CD4-positive, CD25-positive, alpha-beta regulatory T cell (primary cell): ENCODE measurements at regions not wholly inside any gene's neighbourhood (a gene's known extent, or its start where the extent isn't known, plus 50 kb on each side); places are given as distances from the start of the nearest gene placed in this dataset.
"Not testable (repeated sequence)": the region's sequence is repeated elsewhere in the genome, so short reads cannot be mapped to it uniquely, and the experiment has no call there.

Experiments used
- ATAC-seq, 2 donors: fragments of 150-1000 bp; cut with Tn5 transposase; one replicate each; pipeline ENCODE4 v1.10.0; 2021; ENCODE audit warnings: low read depth in 2 of 2, moderate number of reproducible peaks in 2 of 2, moderate library complexity in 1 of 2
- DNase-seq, 3 donors: peaks; one replicate each; pipeline versions ENCODE4 v3.0.0 to v3.0.0-alpha.2; 2012 to 2022; ENCODE audit warnings: mixed read lengths in 1 of 3
- H3K27ac ChIP-seq: one replicate; pipeline ENCODE4 v1.7.0; 2013; ENCODE audit warnings: mild to moderate bottlenecking, low read length; ENCODE audit not compliant: insufficient read depth, poor library complexity, severe bottlenecking
- H3K27me3 ChIP-seq: one replicate; pipeline ENCODE4 v1.7.0; 2013; ENCODE audit warnings: low read length; ENCODE audit not compliant: control insufficient read depth, insufficient read depth
- H3K36me3 ChIP-seq: one replicate; pipeline ENCODE4 v1.7.0; 2013; ENCODE audit warnings: mild to moderate bottlenecking, low read length, moderate library complexity; ENCODE audit not compliant: control insufficient read depth, insufficient read depth
- H3K4me1 ChIP-seq: 2 replicates; pipeline ENCODE4 v1.7.0; 2013; ENCODE audit warnings: mild to moderate bottlenecking, low read length; ENCODE audit not compliant: insufficient read depth, control insufficient read depth, poor library complexity, severe bottlenecking
- H3K4me3 ChIP-seq: one replicate; pipeline ENCODE4 v1.7.0; 2013; ENCODE audit warnings: low read depth, mild to moderate bottlenecking, low read length, moderate library complexity
- H3K9me3 ChIP-seq, 2 experiments: 1 replicate in 1 of 2; 2 replicates in 1 of 2; pipeline ENCODE4 v1.7.0; 2013; ENCODE audit warnings: low read length in 2 of 2, mild to moderate bottlenecking in 1 of 2, moderate library complexity in 1 of 2; ENCODE audit not compliant: control insufficient read depth in 2 of 2
- H3K27ac Mint-ChIP-seq, 3 donors: one replicate each; pipeline ENCODE4 v1.8.0; 2020 to 2022; ENCODE audit warnings: mild to moderate bottlenecking in 3 of 3, mixed read lengths in 3 of 3, moderate library complexity in 2 of 3
- H3K27me3 Mint-ChIP-seq: one replicate; pipeline ENCODE4 v1.8.0; 2022; ENCODE audit warnings: mild to moderate bottlenecking, mixed read lengths
- H3K36me3 Mint-ChIP-seq: one replicate; pipeline ENCODE4 v1.8.0; 2020; ENCODE audit warnings: mixed read lengths
- H3K4me1 Mint-ChIP-seq, 4 donors: one replicate each; pipeline ENCODE4 v1.8.0; 2020 to 2022; ENCODE audit warnings: mixed read lengths in 4 of 4, mild to moderate bottlenecking in 1 of 4
- H3K4me3 Mint-ChIP-seq, 4 donors: one replicate each; pipeline ENCODE4 v1.8.0; 2020 to 2022; ENCODE audit warnings: mild to moderate bottlenecking in 4 of 4, mixed read lengths in 4 of 4, moderate library complexity in 3 of 4
- H3K9me3 Mint-ChIP-seq, 7 donors: one replicate each; pipeline ENCODE4 v1.8.0; 2020 to 2022; ENCODE audit warnings: mixed read lengths in 7 of 7, mild to moderate bottlenecking in 3 of 7, moderate library complexity in 2 of 7

- H3K4me1 ChIP-seq: no peaks in the 10 kb centered on the region
- no peaks in the 10 kb centered on the region for H3K36me3 ChIP-seq
- no peak overlapping the region for H3K27ac ChIP-seq
- Mint-ChIP-seq H3K4me1 (no peaks in the 10 kb centered on the region), H3K4me3 (no peak overlapping the region), H3K27ac (no peak overlapping the region), H3K27me3 (no peaks in the 10 kb centered on the region), H3K36me3 (no peaks in the 10 kb centered on the region), H3K9me3 (peaks cover 6 to 44% (median 19%) of the 10 kb centered on the region in 7 donors)
- no peaks in the 10 kb centered on the region for H3K9me3 ChIP-seq
- no peak for DNase-seq
- no peak overlapping the region for H3K4me3 ChIP-seq
- no peak for ATAC-seq
- H3K27me3 ChIP-seq: no peaks in the 10 kb centered on the region
These were observed 237.5 kb upstream of the EPHA6 start for GRCh38 chr3:96576935-96577334.

DNA sequence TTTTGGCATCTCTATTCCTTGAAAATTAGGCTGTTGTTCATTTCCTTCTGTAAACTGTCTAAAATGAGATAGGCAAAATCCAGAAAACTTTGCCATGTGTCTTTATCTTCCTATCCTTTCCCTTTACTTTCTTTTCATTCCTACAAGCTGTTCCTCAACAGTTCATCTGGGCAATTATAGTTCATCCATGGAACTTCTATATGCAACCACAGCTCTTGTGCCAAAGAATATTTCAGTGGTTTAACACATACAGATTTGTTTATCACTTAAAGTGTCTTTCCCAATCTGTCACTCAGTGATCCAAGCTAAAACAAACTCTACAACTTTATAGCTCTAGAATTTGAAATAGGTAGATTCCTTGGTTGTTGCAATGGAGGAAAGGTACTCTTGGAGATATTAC is 230.3 kb upstream of the EPHA6 start:
- no peak overlapping the region for H3K27ac ChIP-seq
- H3K9me3 ChIP-seq: no peaks in the 10 kb centered on the region
- Mint-ChIP-seq H3K9me3 (peaks cover 8 to 20% (median 10%) of the 10 kb centered on the region in 7 donors), H3K4me1 (no peaks in the 10 kb centered on the region), H3K4me3 (no peak overlapping the region), H3K27ac (no peak overlapping the region), H3K27me3 (no peaks in the 10 kb centered on the region), H3K36me3 (no peaks in the 10 kb centered on the region)
- DNase-seq: no peak
- no peaks in the 10 kb centered on the region for H3K27me3 ChIP-seq
- no peak for ATAC-seq
- H3K4me3 ChIP-seq: no peak overlapping the region
- no peaks in the 10 kb centered on the region for H3K36me3 ChIP-seq
- H3K4me1 ChIP-seq: no peaks in the 10 kb centered on the region

DNA sequence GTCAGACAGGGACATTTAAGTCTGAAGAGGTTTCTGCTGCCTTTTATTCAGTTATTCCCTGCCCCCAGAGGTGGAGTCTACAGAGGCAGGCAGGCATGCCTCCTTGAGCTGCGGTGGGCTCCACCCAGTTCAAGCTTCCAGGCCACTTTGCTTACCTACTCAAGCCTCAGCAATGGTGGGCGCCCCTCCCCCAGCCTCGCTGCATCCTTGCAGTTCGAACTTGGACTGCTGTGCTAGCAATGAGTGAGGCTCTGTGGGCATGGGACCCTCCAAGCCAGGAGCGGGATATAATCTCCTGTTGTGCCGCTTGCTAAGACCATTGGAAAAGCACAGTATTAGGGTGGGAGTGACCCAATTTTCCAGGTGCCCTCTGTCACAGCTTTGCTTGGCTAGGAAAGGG is 207.5 kb upstream of the EPHA6 start:
- H3K27me3 ChIP-seq, H3K27ac Mint-ChIP-seq, H3K27ac ChIP-seq, H3K36me3 Mint-ChIP-seq, H3K27me3 Mint-ChIP-seq, H3K4me3 ChIP-seq, ATAC-seq, H3K4me1 ChIP-seq, H3K4me1 Mint-ChIP-seq, H3K36me3 ChIP-seq, H3K9me3 ChIP-seq, H3K4me3 Mint-ChIP-seq, DNase-seq: not testable (repeated sequence)
- H3K9me3 Mint-ChIP-seq: peaks cover 0 to 21% (median 8%) of the 10 kb centered on the region in 7 donors

GRCh38 chr3:96619475-96619874 is 194.9 kb upstream of the EPHA6 start:
- H3K27ac Mint-ChIP-seq: no peak overlapping the region
- no peaks in the 10 kb centered on the region for H3K27me3 Mint-ChIP-seq
- Histone ChIP-seq H3K27ac (no peak overlapping the region), H3K4me1 (no peaks in the 10 kb centered on the region), H3K27me3 (no peaks in the 10 kb centered on the region), H3K9me3 (no peaks in the 10 kb centered on the region), H3K4me3 (no peak overlapping the region), H3K36me3 (no peaks in the 10 kb centered on the region)
- peaks cover 0 to 7% (median 0%) of the 10 kb centered on the region in 7 donors for H3K9me3 Mint-ChIP-seq
- no peak for ATAC-seq
- no peak overlapping the region for H3K4me3 Mint-ChIP-seq
- H3K36me3 Mint-ChIP-seq: no peaks in the 10 kb centered on the region
- H3K4me1 Mint-ChIP-seq: no peaks in the 10 kb centered on the region
- DNase-seq: peak in 1 of 3 donors; percentile 4

- Mint-ChIP-seq H3K27me3 (no peaks in the 10 kb centered on the region), H3K4me3 (no peak overlapping the region), H3K36me3 (no peaks in the 10 kb centered on the region), H3K9me3 (peaks cover 0 to 19% (median 4%) of the 10 kb centered on the region in 7 donors), H3K4me1 (no peaks in the 10 kb centered on the region), H3K27ac (no peak overlapping the region)
- H3K27me3 ChIP-seq: no peaks in the 10 kb centered on the region
- H3K4me3 ChIP-seq: no peak overlapping the region
- H3K9me3 ChIP-seq: no peaks in the 10 kb centered on the region
- no peaks in the 10 kb centered on the region for H3K36me3 ChIP-seq
- DNase-seq (no peak), ATAC-seq (no peak)
- no peak overlapping the region for H3K27ac ChIP-seq
- H3K4me1 ChIP-seq: no peaks in the 10 kb centered on the region
These were observed 191.5 kb upstream of the EPHA6 start for GRCh38 chr3:96622878-96623277.

- Histone ChIP-seq H3K9me3 (no peaks in the 10 kb centered on the region), H3K4me1 (no peaks in the 10 kb centered on the region), H3K36me3 (no peaks in the 10 kb centered on the region), H3K4me3 (no peak overlapping the region), H3K27me3 (no peaks in the 10 kb centered on the region), H3K27ac (no peak overlapping the region)
- peaks cover 0 to 7% (median 1%) of the 10 kb centered on the region in 7 donors for H3K9me3 Mint-ChIP-seq
- H3K27me3 Mint-ChIP-seq: no peaks in the 10 kb centered on the region
- DNase-seq (no peak), ATAC-seq (no peak)
- no peaks in the 10 kb centered on the region for H3K36me3 Mint-ChIP-seq
- no peak overlapping the region for H3K27ac Mint-ChIP-seq
- no peak overlapping the region for H3K4me3 Mint-ChIP-seq
- H3K4me1 Mint-ChIP-seq: no peaks in the 10 kb centered on the region
These were observed 183.3 kb upstream of the EPHA6 start for GRCh38 chr3:96631050-96631449.

DNA sequence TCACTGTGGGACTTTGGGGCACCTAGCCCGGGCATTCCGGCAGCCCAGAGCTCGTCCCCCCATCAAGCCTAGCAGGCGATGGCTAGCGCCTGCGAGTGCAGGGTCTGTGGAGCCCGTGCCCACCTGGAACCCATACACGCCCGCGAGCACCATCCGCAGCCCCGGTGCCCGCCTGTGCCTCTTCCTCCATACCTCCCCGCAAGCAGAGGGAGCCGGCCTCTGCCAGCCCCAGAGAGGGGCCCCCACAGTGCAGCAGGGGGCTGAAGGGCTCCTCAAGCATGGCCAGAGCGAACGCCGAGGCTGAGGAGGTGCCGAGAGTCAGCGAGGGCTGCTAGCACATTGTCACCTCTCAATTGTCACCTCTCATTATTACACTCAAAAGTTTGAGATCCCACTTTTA is 167.8 kb upstream of the EPHA6 start:
- H3K27ac Mint-ChIP-seq: peak overlapping the region in 1 of 3 donors; percentile 56

GRCh38 chr3:96657710-96658109 is 156.7 kb upstream of the EPHA6 start:
- H3K4me3 ChIP-seq: no peak overlapping the region

More for the DNA sequence above, 167.8 kb upstream of the EPHA6 start:
- H3K4me1 ChIP-seq: no peaks in the 10 kb centered on the region
- no peak overlapping the region for H3K4me3 ChIP-seq
- peaks cover 0 to 3% of the 10 kb centered on the region in 2 experiments for H3K9me3 ChIP-seq
- H3K36me3 ChIP-seq: no peaks in the 10 kb centered on the region
- no peaks in the 10 kb centered on the region for H3K27me3 ChIP-seq
- Mint-ChIP-seq H3K27me3 (no peaks in the 10 kb centered on the region), H3K4me1 (no peaks in the 10 kb centered on the region), H3K4me3 (no peak overlapping the region), H3K9me3 (peaks cover 0 to 4% (median 4%) of the 10 kb centered on the region in 7 donors), H3K36me3 (no peaks in the 10 kb centered on the region)
- H3K27ac ChIP-seq: no peak overlapping the region
- no peak for ATAC-seq
- DNase-seq: no peak

More at GRCh38 chr3:96657710-96658109, 156.7 kb upstream of the EPHA6 start:
- no peak overlapping the region for H3K4me3 Mint-ChIP-seq
- no peaks in the 10 kb centered on the region for H3K4me1 Mint-ChIP-seq
- no peaks in the 10 kb centered on the region for H3K27me3 Mint-ChIP-seq
- Histone ChIP-seq H3K4me1 (no peaks in the 10 kb centered on the region), H3K27ac (no peak overlapping the region), H3K9me3 (no peaks in the 10 kb centered on the region), H3K27me3 (no peaks in the 10 kb centered on the region), H3K36me3 (no peaks in the 10 kb centered on the region)
- ATAC-seq (no peak), DNase-seq (no peak)
- H3K9me3 Mint-ChIP-seq: peaks cover 0 to 13% (median 6%) of the 10 kb centered on the region in 7 donors
- H3K27ac Mint-ChIP-seq: no peak overlapping the region
- no peaks in the 10 kb centered on the region for H3K36me3 Mint-ChIP-seq
